HG03025 (cell line): ENCODE measurements at regions not wholly inside any gene's neighbourhood (a gene's known extent, or its start where the extent isn't known, plus 50 kb on each side); places are given as distances from the start of the nearest gene placed in this dataset.

ENCODE experiments used
- ATAC-seq: cut with Tn5 transposase; IDR thresholded peaks from one replicate; pipeline ENCODE4 v1.9.1; 2021; ENCODE audit warnings: mild to moderate bottlenecking, moderate library complexity; ENCODE audit not compliant: unreplicated experiment, low FRiP score

- no peak for ATAC-seq
Observed at GRCh38 chr10:63735305-63735704, 214.1 kb downstream of the REEP3 start.

GRCh38 chr10:63738410-63738809, 217.2 kb downstream of the REEP3 start:
- no peak for ATAC-seq

GRCh38 chr10:63744060-63744941, 223.1 kb downstream of the REEP3 start:
- ATAC-seq, result no peak

GRCh38 chr10:63749915-63750314, 228.7 kb downstream of the REEP3 start:
- no peak for ATAC-seq

GRCh38 chr10:63751836-63752235, 230.6 kb downstream of the REEP3 start:
- ATAC-seq, result no peak

GRCh38 chr10:63752318-63752717, 231.1 kb downstream of the REEP3 start:
- ATAC-seq, result no peak

- no peak for ATAC-seq
Observed at GRCh38 chr10:63753808-63754207, 232.6 kb downstream of the REEP3 start.

GRCh38 chr10:63755441-63755840, 234.2 kb downstream of the REEP3 start:
- no peak for ATAC-seq

GRCh38 chr10:63757067-63757466, 235.9 kb downstream of the REEP3 start:
- ATAC-seq, result no peak

- no peak for ATAC-seq
Observed at GRCh38 chr10:63758080-63758479, 236.9 kb downstream of the REEP3 start.

GRCh38 chr10:63759335-63759734, 238.1 kb downstream of the REEP3 start:
- ATAC-seq, result no peak

GRCh38 chr10:63760034-63760707, 239.0 kb downstream of the REEP3 start:
- ATAC-seq, result no peak

GRCh38 chr10:63760708-63761047, 239.5 kb downstream of the REEP3 start:
- no peak for ATAC-seq

- no peak for ATAC-seq
Observed at GRCh38 chr10:63761243-63761642, 240.0 kb downstream of the REEP3 start.

GRCh38 chr10:63763744-63764143, 242.5 kb downstream of the REEP3 start:
- no peak for ATAC-seq

- no peak for ATAC-seq
Observed at GRCh38 chr10:63765126-63765525, 243.9 kb downstream of the REEP3 start.

GRCh38 chr10:63766745-63767137, 245.5 kb downstream of the REEP3 start:
- no peak for ATAC-seq

GRCh38 chr10:63767138-63767801, 246.1 kb downstream of the REEP3 start:
- ATAC-seq, result no peak

GRCh38 chr10:63769367-63769766, 248.2 kb downstream of the REEP3 start:
- ATAC-seq, result no peak

- ATAC-seq, result no peak
Observed at GRCh38 chr10:63770523-63770922, 249.3 kb downstream of the REEP3 start.

- ATAC-seq, result no peak
Observed at GRCh38 chr10:63772491-63772890, 251.3 kb downstream of the REEP3 start.
